WTC11 (cell line): ENCODE measurements at regions not wholly inside any gene's neighbourhood (a gene's known extent, or its start where the extent isn't known, plus 50 kb on each side); places are given as distances from the start of the nearest gene placed in this dataset.
A peak's percentile ranks its signal among the peaks of the same experiment; 100 is the strongest.

Source experiments
- ATAC-seq: fragments of 200-7000 bp; cut with Tn5 transposase; 2 replicates; pipeline ENCODE4 v1.10.0; 2021; ENCODE audit warnings: mild to moderate bottlenecking, moderate library complexity
- CTCF ChIA-PET: fragments of 300-600 bp; sonication (Branson Sonifier 250); formaldehyde crosslinking; loops from one replicate; lab custom pipeline; 2021; ENCODE audit warnings: antibody characterized with exemption; lab: Charles Lee
- POLR2A ChIA-PET: fragments of 350-600 bp; sonication (Branson Sonifier 250); formaldehyde crosslinking; loops from one replicate; lab custom pipeline; 2021; ENCODE audit warnings: antibody characterized with exemption; lab: Charles Lee
- DNase-seq: peaks from one replicate; pipeline ENCODE4 v3.0.0; 2021; ENCODE audit warnings: low spot score
- H3K27ac Mint-ChIP-seq: 2 replicates; pipeline ENCODE4 v1.8.0; 2021; ENCODE audit warnings: mixed read lengths
- H3K27me3 Mint-ChIP-seq: 2 replicates; pipeline ENCODE4 v1.8.0; 2021; ENCODE audit warnings: low read depth, mild to moderate bottlenecking, moderate library complexity, mixed read lengths
- H3K36me3 Mint-ChIP-seq: 2 replicates; pipeline ENCODE4 v1.8.0; 2021; ENCODE audit warnings: mixed read lengths
- H3K4me1 Mint-ChIP-seq: 2 replicates; pipeline ENCODE4 v1.8.0; 2022; ENCODE audit warnings: mixed read lengths
- H3K4me3 Mint-ChIP-seq: 2 replicates; pipeline ENCODE4 v1.8.0; 2021; ENCODE audit warnings: mild to moderate bottlenecking, moderate library complexity, mixed read lengths
- H3K9me3 Mint-ChIP-seq: 2 replicates; pipeline ENCODE4 v1.8.0; 2021; ENCODE audit warnings: mixed read lengths
- AR ChIP-seq: fragments of 250-450 bp; sonication (Bioruptor Pico); IDR thresholded peaks from 2 replicates; pipeline ENCODE4 v1.9.0; 2021; ENCODE audit warnings: mild to moderate bottlenecking
- ATF2 ChIP-seq: sonication (generic); formaldehyde crosslinking; IDR thresholded peaks from 2 replicates; pipeline ENCODE4 v1.8.1; 2022; ENCODE audit warnings: low read depth, missing genetic modification reagents, borderline replicate concordance
- CTCF ChIP-seq: fragments of 200-600 bp; IDR thresholded peaks from 2 replicates; pipeline ENCODE4 v1.8.0; 2022; ENCODE audit warnings: antibody characterized with exemption
- E2F1 ChIP-seq: sonication (generic); formaldehyde crosslinking; IDR thresholded peaks from 2 replicates; pipeline ENCODE4 v1.8.0; 2022; ENCODE audit warnings: mild to moderate bottlenecking, missing genetic modification reagents
- E2F5 ChIP-seq: sonication (generic); formaldehyde crosslinking; IDR thresholded peaks from 2 replicates; pipeline ENCODE4 v1.8.1; 2022; ENCODE audit warnings: mild to moderate bottlenecking, moderate library complexity, missing genetic modification reagents
- JUN ChIP-seq: sonication (generic); formaldehyde crosslinking; IDR thresholded peaks from 2 replicates; pipeline ENCODE4 v1.8.0; 2023; ENCODE audit warnings: mild to moderate bottlenecking, missing genetic modification reagents
- NFE2L1 ChIP-seq: sonication (generic); formaldehyde crosslinking; IDR thresholded peaks from 2 replicates; pipeline ENCODE4 v1.8.1; 2023; ENCODE audit warnings: missing genetic modification reagents
- NR2C2 ChIP-seq: sonication (generic); formaldehyde crosslinking; IDR thresholded peaks from 2 replicates; pipeline ENCODE4 v1.8.0; 2022; ENCODE audit warnings: mild to moderate bottlenecking, missing genetic modification reagents
- PRDM15 ChIP-seq: sonication (generic); formaldehyde crosslinking; IDR thresholded peaks from 2 replicates; pipeline ENCODE4 v1.8.0; 2022; ENCODE audit warnings: missing genetic modification reagents
- SMAD3 ChIP-seq: sonication (generic); formaldehyde crosslinking; IDR thresholded peaks from 2 replicates; pipeline ENCODE4 v1.8.0; 2022; ENCODE audit warnings: missing genetic modification reagents, mild to moderate bottlenecking, borderline replicate concordance
- SOX15 ChIP-seq: fragments of 250-450 bp; sonication (Bioruptor Pico); IDR thresholded peaks from 2 replicates; pipeline ENCODE4 v1.9.0; 2021; ENCODE audit warnings: mild to moderate bottlenecking
- STAT6 ChIP-seq: sonication (generic); formaldehyde crosslinking; conservative IDR thresholded peaks from 2 replicates; pipeline ENCODE4 v1.8.1; 2023; ENCODE audit warnings: mild to moderate bottlenecking, low read depth, missing genetic modification reagents, moderate library complexity
- TCF7 ChIP-seq: sonication (generic); formaldehyde crosslinking; IDR thresholded peaks from 2 replicates; pipeline ENCODE4 v1.8.0; 2022; ENCODE audit warnings: mild to moderate bottlenecking, low read depth, missing genetic modification reagents, moderate library complexity
- TP53 ChIP-seq: sonication (generic); formaldehyde crosslinking; IDR thresholded peaks from 2 replicates; pipeline ENCODE4 v1.8.1; 2023; ENCODE audit warnings: mild to moderate bottlenecking, missing genetic modification reagents
- ZNF138 ChIP-seq: sonication (generic); formaldehyde crosslinking; conservative IDR thresholded peaks from 2 replicates; pipeline ENCODE4 v1.8.1; 2022; ENCODE audit warnings: mild to moderate bottlenecking, moderate library complexity, missing genetic modification reagents
- ZNF512 ChIP-seq: sonication (generic); formaldehyde crosslinking; IDR thresholded peaks from 2 replicates; pipeline ENCODE4 v1.8.1; 2022; ENCODE audit warnings: missing genetic modification reagents, borderline replicate concordance

GRCh38 chr2:40758401-40759155 lies 306.7 kb upstream of the SLC8A1 start (continued):
- TF ChIP-seq SMAD3 (CRISPR knock-in tag) (no peak), AR (no peak), ATF2 (no peak), TCF7 (no peak)

- Mint-ChIP-seq H3K27me3 (no peaks in the 10 kb centered on the region), H3K9me3 (no peaks in the 10 kb centered on the region), H3K4me3 (no peak overlapping the region), H3K36me3 (no peaks in the 10 kb centered on the region), H3K27ac (no peak overlapping the region), H3K4me1 (no peaks in the 10 kb centered on the region)
- ChIA-PET POLR2A (no interaction called here), CTCF (interaction anchor here (1.1 kb wide), 1 partner anchor 846 kb away, joined by 4 read pairs; no protein-coding TSS in a partner anchor)
- DNase-seq: peak; percentile 43
- TF ChIP-seq E2F5 (CRISPR knock-in tag): no peak
- no peak for TF ChIP-seq E2F1 (CRISPR knock-in tag)
- no peak for TF ChIP-seq TP53
- no peak for TF ChIP-seq JUN
- peak; percentile 48; the same call in 1 of the 2 replicates for TF ChIP-seq CTCF
- no peak for TF ChIP-seq NR2C2 (CRISPR knock-in tag)
- no peak for TF ChIP-seq SOX15
- TF ChIP-seq NFE2L1 (CRISPR knock-in tag): no peak
- TF ChIP-seq ZNF138 (CRISPR knock-in tag): no peak
- peak; percentile 100 for ATAC-seq
Measured at GRCh38 chr2:40760071-40760666, 308.3 kb upstream of the SLC8A1 start.

- no peaks in the 10 kb centered on the region for H3K36me3 Mint-ChIP-seq
- ATAC-seq (peak; percentile 74), DNase-seq (no peak)
- no peaks in the 10 kb centered on the region for H3K27me3 Mint-ChIP-seq
- H3K4me1 Mint-ChIP-seq: peaks cover 11% of the 10 kb centered on the region
- CTCF ChIA-PET: interaction anchor here (1.0 kb wide), 1 partner anchor 218 kb away, joined by 3 read pairs; no protein-coding TSS in a partner anchor
- no peak overlapping the region for H3K4me3 Mint-ChIP-seq
- POLR2A ChIA-PET: no interaction called here
- no peak overlapping the region for H3K27ac Mint-ChIP-seq
- no peaks in the 10 kb centered on the region for H3K9me3 Mint-ChIP-seq
- TF ChIP-seq ZNF512 (CRISPR knock-in tag) (no peak), PRDM15 (CRISPR knock-in tag) (no peak), STAT6 (CRISPR knock-in tag) (no peak)
Measured at GRCh38 chr2:40773291-40773690, 321.4 kb upstream of the SLC8A1 start.
